Liver (tissue), 8 donors: ENCODE measurements at regions not wholly inside any gene's neighbourhood (a gene's known extent, or its start where the extent isn't known, plus 50 kb on each side); places are given as distances from the start of the nearest gene placed in this dataset.

Experiments
- DNase-seq: peaks from one replicate; pipeline ENCODE4 v3.0.0-alpha.2; 2017; ENCODE audit warnings: low spot score
- H3K27ac ChIP-seq, 2 donors: one replicate each; pipeline ENCODE4 v1.7.0; 2013; ENCODE audit warnings: inconsistent platforms in 2 of 2, low read length in 2 of 2, control low read depth in 1 of 2, low read depth in 1 of 2, mild to moderate bottlenecking in 1 of 2
- H3K27me3 ChIP-seq, 4 donors: one replicate each; pipeline versions ENCODE4 v1.6.1 to v1.7.0; 2013; ENCODE audit warnings: low read length in 3 of 4, inconsistent platforms in 1 of 4, mild to moderate bottlenecking in 1 of 4, moderate library complexity in 1 of 4; ENCODE audit not compliant: control insufficient read depth in 4 of 4, insufficient read depth in 4 of 4
- H3K36me3 ChIP-seq, 4 donors: one replicate each; pipeline versions ENCODE4 v1.6.1 to v1.7.0; 2013; ENCODE audit warnings: low read length in 3 of 4, mild to moderate bottlenecking in 3 of 4, low read depth in 1 of 4, moderate library complexity in 1 of 4; ENCODE audit not compliant: control insufficient read depth in 4 of 4, insufficient read depth in 3 of 4
- H3K4me1 ChIP-seq, 4 donors: one replicate each; pipeline versions ENCODE4 v1.6.1 to v1.7.0; 2013; ENCODE audit warnings: low read length in 3 of 4, mild to moderate bottlenecking in 3 of 4, moderate library complexity in 1 of 4; ENCODE audit not compliant: control insufficient read depth in 4 of 4, insufficient read depth in 4 of 4
- H3K4me3 ChIP-seq, 3 donors: one replicate each; pipeline versions ENCODE4 v1.6.1 to v1.7.0; 2013; ENCODE audit warnings: low read length in 3 of 3, control low read depth in 1 of 3, low read depth in 1 of 3, mild to moderate bottlenecking in 1 of 3
- H3K9ac ChIP-seq, 2 donors: one replicate each; pipeline ENCODE4 v1.7.0; 2013; ENCODE audit warnings: low read length in 2 of 2, mild to moderate bottlenecking in 2 of 2, moderate library complexity in 2 of 2, control low read depth in 1 of 2, low read depth in 1 of 2
- H3K9me3 ChIP-seq, 4 donors: one replicate each; pipeline versions ENCODE4 v1.6.1 to v1.7.0; 2013; ENCODE audit warnings: low read length in 3 of 4; ENCODE audit not compliant: control insufficient read depth in 4 of 4
- ATF3 ChIP-seq: IDR thresholded peaks from 2 replicates; pipeline ENCODE4 v1.6.1; 2016; ENCODE audit warnings: antibody characterized with exemption
- CTCF ChIP-seq: fragments of 150-350 bp; IDR thresholded peaks from 2 replicates; pipeline ENCODE4 v1.5.1; 2017; ENCODE audit warnings: improper control_type of control experiment, low read depth, low read length; ENCODE audit not compliant: missing input control
- EGR1 ChIP-seq, 2 donors: IDR thresholded peaks; 2 replicates each; pipeline ENCODE4 v1.6.1; 2016 to 2018; ENCODE audit warnings: antibody characterized with exemption in 2 of 2, low read depth in 2 of 2
- FOXA1 ChIP-seq: IDR thresholded peaks from 2 replicates; pipeline ENCODE4 v1.6.1; 2016; ENCODE audit warnings: antibody characterized with exemption
- FOXA2 ChIP-seq: IDR thresholded peaks from 2 replicates; pipeline ENCODE4 v1.6.1; 2016; ENCODE audit warnings: antibody characterized with exemption
- GABPA ChIP-seq, 2 donors: IDR thresholded peaks in 1 of 2; conservative IDR thresholded peaks in 1 of 2; 2 replicates each; pipeline ENCODE4 v1.6.1; 2016; ENCODE audit warnings: antibody characterized with exemption in 2 of 2, mild to moderate bottlenecking in 1 of 2, moderate library complexity in 1 of 2
- HNF4A ChIP-seq, 2 donors: conservative IDR thresholded peaks; 2 replicates each; pipeline ENCODE4 v1.6.1; 2016; ENCODE audit warnings: antibody characterized with exemption in 2 of 2, mild to moderate bottlenecking in 2 of 2
- HNF4G ChIP-seq: IDR thresholded peaks from 2 replicates; pipeline ENCODE4 v1.6.1; 2016; ENCODE audit warnings: antibody characterized with exemption
- JUND ChIP-seq, 2 donors: IDR thresholded peaks; 2 replicates each; pipeline ENCODE4 v1.6.1; 2016; ENCODE audit warnings: antibody characterized with exemption in 2 of 2
- MAX ChIP-seq: IDR thresholded peaks from 2 replicates; pipeline ENCODE4 v1.6.1; 2016; ENCODE audit warnings: antibody characterized with exemption
- NR2F2 ChIP-seq: IDR thresholded peaks from 2 replicates; pipeline ENCODE4 v1.6.1; 2016; ENCODE audit warnings: antibody characterized with exemption
- RAD21 ChIP-seq, 2 donors: IDR thresholded peaks; 2 replicates each; pipeline ENCODE4 v1.6.1; 2016; ENCODE audit warnings: antibody characterized with exemption in 2 of 2, mild to moderate bottlenecking in 2 of 2
- REST ChIP-seq: IDR thresholded peaks from 2 replicates; pipeline ENCODE4 v1.6.1; 2016; ENCODE audit warnings: antibody characterized with exemption, mild to moderate bottlenecking
- RXRA ChIP-seq, 2 donors: IDR thresholded peaks; 2 replicates each; pipeline ENCODE4 v1.6.1; 2017 to 2018; ENCODE audit warnings: antibody characterized with exemption in 2 of 2, mild to moderate bottlenecking in 1 of 2
- SP1 ChIP-seq: IDR thresholded peaks from 2 replicates; pipeline ENCODE4 v1.6.1; 2018; ENCODE audit warnings: antibody characterized with exemption, mild to moderate bottlenecking
- TAF1 ChIP-seq: conservative IDR thresholded peaks from 2 replicates; pipeline ENCODE4 v1.6.1; 2016; ENCODE audit warnings: antibody characterized with exemption, mild to moderate bottlenecking
- YY1 ChIP-seq: IDR thresholded peaks from 2 replicates; pipeline ENCODE4 v1.6.1; 2016; ENCODE audit warnings: antibody characterized with exemption, mild to moderate bottlenecking
- ZBTB33 ChIP-seq: IDR thresholded peaks from 2 replicates; pipeline ENCODE4 v1.6.1; 2016; ENCODE audit warnings: antibody characterized with exemption
- WGBS: extraction: QIAGEN DNeasy Blood & Tissue Kit; methylation state at CpG from one replicate; pipeline ENCODE4 v1.1.7; 2013; 5-methylcytosine and 5-hydroxymethylcytosine counted together
- donor health status: healthy.
- donor health status: healthy.
- donor health status: healthy.
- donor health status: healthy.
- donor health status: healthy.

GRCh38 chr6:149129371-149130077 lies 188.0 kb upstream of the TAB2 start:
- Histone ChIP-seq H3K9me3 (no peaks in the 10 kb centered on the region), H3K4me3 (no peak overlapping the region), H3K27ac (no peak overlapping the region), H3K9ac (no peak overlapping the region), H3K36me3 (no peaks in the 10 kb centered on the region), H3K27me3 (no peaks in the 10 kb centered on the region), H3K4me1 (peaks cover 0 to 8% (median 6%) of the 10 kb centered on the region in 4 donors)
- WGBS, result 84% methylated on average over 9 of the region's 9 CpGs
- DNase-seq, result no peak
- TF ChIP-seq CTCF (no peak), RAD21 (IDR thresholded peaks at IDR 0.05) (no peak), NR2F2 (no peak), REST (no peak), MAX (no peak), YY1 (no peak), HNF4G (no peak), EGR1 (IDR thresholded peaks at IDR 0.05; ENCODE audit: low read depth in 2 of 2) (no peak), ZBTB33 (no peak), FOXA2 (no peak), FOXA1 (no peak), RXRA (IDR thresholded peaks at IDR 0.05) (no peak), GABPA (IDR thresholded peaks at IDR 0.05 in 1 of 2, conservative IDR thresholded peaks at IDR 0.05 in 1 of 2) (no peak), JUND (IDR thresholded peaks at IDR 0.05) (no peak), SP1 (no peak), HNF4A (conservative IDR thresholded peaks at IDR 0.05) (no peak)

- Histone ChIP-seq H3K9ac (no peak overlapping the region), H3K27me3 (no peaks in the 10 kb centered on the region), H3K4me3 (no peak overlapping the region), H3K4me1 (peaks cover 0 to 8% (median 6%) of the 10 kb centered on the region in 4 donors), H3K36me3 (no peaks in the 10 kb centered on the region), H3K9me3 (no peaks in the 10 kb centered on the region), H3K27ac (no peak overlapping the region)
- DNase-seq, result no peak
- WGBS, result 51% methylated on average over 1 of the region's 1 CpG
- TF ChIP-seq GABPA (IDR thresholded peaks at IDR 0.05 in 1 of 2, conservative IDR thresholded peaks at IDR 0.05 in 1 of 2) (no peak), EGR1 (IDR thresholded peaks at IDR 0.05; ENCODE audit: low read depth in 2 of 2) (no peak), FOXA2 (no peak), YY1 (no peak), HNF4G (no peak), HNF4A (conservative IDR thresholded peaks at IDR 0.05) (no peak), MAX (no peak), JUND (IDR thresholded peaks at IDR 0.05) (no peak), FOXA1 (no peak), TAF1 (no peak), ATF3 (no peak), REST (no peak), NR2F2 (no peak), SP1 (no peak)
Observed at GRCh38 chr6:149130090-149130489, 187.4 kb upstream of the TAB2 start.
